ENCODE measurements at regions not wholly inside any gene's neighbourhood (a gene's known extent, or its start where the extent isn't known, plus 50 kb on each side); places are given as distances from the start of the nearest gene placed in this dataset.

DNA sequence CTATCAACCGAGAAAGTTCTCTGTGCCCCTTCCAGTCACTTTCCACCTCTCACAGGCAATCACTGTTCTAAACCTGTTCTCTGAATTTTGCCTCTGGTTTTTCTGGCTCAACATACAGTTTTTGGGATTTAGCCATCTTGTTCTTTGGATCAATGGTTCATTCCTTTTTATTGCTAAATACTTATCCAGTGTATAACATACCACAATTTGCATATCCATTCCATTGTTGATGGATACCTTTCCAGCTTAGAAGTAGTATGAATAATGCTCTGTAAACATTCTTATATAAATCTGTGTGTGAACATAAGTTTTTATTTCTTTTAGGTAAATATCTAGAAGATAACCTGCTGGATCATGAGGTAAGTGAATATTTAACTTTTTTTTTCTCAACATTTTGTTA is 87.8 kb upstream of the FNDC3B start:
- TF ChIP-seq FOXK2 (IDR thresholded peaks at IDR 0.05) (no peak), TARDBP (IDR thresholded peaks at IDR 0.05) (no peak), SP1 (IDR thresholded peaks at IDR 0.05) (no peak), SUZ12 (IDR thresholded peaks at IDR 0.05) (no peak), HDGF (IDR thresholded peaks at IDR 0.05; ENCODE audit: borderline replicate concordance) (no peak), ELF4 (IDR thresholded peaks at IDR 0.05) (no peak), NFRKB (IDR thresholded peaks at IDR 0.05) (no peak), ARNT (IDR thresholded peaks at IDR 0.05) (no peak), L3MBTL2 (conservative IDR thresholded peaks at IDR 0.05) (no peak), BHLHE40 (IDR thresholded peaks at IDR 0.05; ENCODE audit: borderline replicate concordance) (no peak), FOXM1 (IDR thresholded peaks at IDR 0.05; ENCODE audit: borderline replicate concordance) (no peak), CTBP1 (IDR thresholded peaks at IDR 0.05; ENCODE audit: borderline replicate concordance) (no peak), FOXA1 (IDR thresholded peaks at IDR 0.05) (no peak)
